Astrocyte (in vitro differentiated cells and primary cell): ENCODE measurements at regions not wholly inside any gene's neighbourhood (a gene's known extent, or its start where the extent isn't known, plus 50 kb on each side); places are given as distances from the start of the nearest gene placed in this dataset.

Source experiments
- DNase-seq: peaks from one replicate; pipeline ENCODE4 v3.0.0-alpha.2; 2010; ENCODE audit warnings: low read depth
- FAIRE-seq: peaks from 2 replicates; lab custom pipeline; 2011; peaks lifted over from hg19 to GRCh38; lab: Jason Lieb, UNC
- H2AFZ ChIP-seq: 2 replicates; pipeline ENCODE4 v1.6.0; 2012; ENCODE audit warnings: low read depth, low read length, inconsistent platforms
- H3K27ac ChIP-seq: 2 replicates; pipeline ENCODE4 v1.5.1; 2011; ENCODE audit warnings: low read depth, low read length, inconsistent platforms
- H3K27me3 ChIP-seq: 2 replicates; pipeline ENCODE4 v1.6.0; 2011; ENCODE audit warnings: low read length, inconsistent platforms; ENCODE audit not compliant: insufficient read depth
- H3K36me3 ChIP-seq: 2 replicates; pipeline ENCODE4 v1.5.1; 2011; ENCODE audit warnings: low read length, inconsistent platforms; ENCODE audit not compliant: insufficient read depth
- H3K4me1 ChIP-seq: 2 replicates; pipeline ENCODE4 v1.5.1; 2011; ENCODE audit warnings: low read length, inconsistent platforms; ENCODE audit not compliant: insufficient read depth
- H3K4me2 ChIP-seq: 2 replicates; pipeline ENCODE4 v1.6.0; 2012; ENCODE audit warnings: low read length, inconsistent platforms
- H3K4me3 ChIP-seq: 2 replicates; pipeline ENCODE4 v1.5.1; 2011; ENCODE audit warnings: low read depth, mild to moderate bottlenecking, low read length, inconsistent platforms; ENCODE audit not compliant: insufficient read depth
- H3K79me2 ChIP-seq: 2 replicates; pipeline ENCODE4 v1.6.0; 2012; ENCODE audit warnings: mild to moderate bottlenecking, low read length, inconsistent platforms; ENCODE audit not compliant: insufficient read depth
- H3K9ac ChIP-seq: 2 replicates; pipeline ENCODE4 v1.6.0; 2012; ENCODE audit warnings: mild to moderate bottlenecking, low read length, inconsistent platforms
- H3K9me3 ChIP-seq: 2 replicates; pipeline ENCODE4 v1.5.1; 2012; ENCODE audit warnings: low read depth, mild to moderate bottlenecking, low read length, inconsistent platforms; ENCODE audit not compliant: insufficient read depth
- H4K20me1 ChIP-seq: 2 replicates; pipeline ENCODE4 v1.6.0; 2012; ENCODE audit warnings: low read length, inconsistent platforms; ENCODE audit not compliant: insufficient read depth
- H3K27ac Mint-ChIP-seq: one replicate; pipeline ENCODE4 v1.8.0; 2021; ENCODE audit warnings: mild to moderate bottlenecking, mixed read lengths; ENCODE audit not compliant: unreplicated experiment
- H3K27me3 Mint-ChIP-seq: one replicate; pipeline ENCODE4 v1.8.0; 2021; ENCODE audit warnings: low read depth, mixed read lengths; ENCODE audit not compliant: unreplicated experiment
- H3K36me3 Mint-ChIP-seq: one replicate; pipeline ENCODE4 v1.8.0; 2021; ENCODE audit warnings: low read depth, mixed read lengths; ENCODE audit not compliant: unreplicated experiment
- H3K4me1 Mint-ChIP-seq: one replicate; pipeline ENCODE4 v1.8.0; 2021; ENCODE audit warnings: low read depth, mixed read lengths; ENCODE audit not compliant: unreplicated experiment
- H3K4me3 Mint-ChIP-seq: one replicate; pipeline ENCODE4 v1.8.0; 2021; ENCODE audit warnings: mild to moderate bottlenecking, moderate library complexity, mixed read lengths; ENCODE audit not compliant: unreplicated experiment
- H3K9me3 Mint-ChIP-seq: one replicate; pipeline ENCODE4 v1.8.0; 2021; ENCODE audit warnings: mild to moderate bottlenecking, mixed read lengths; ENCODE audit not compliant: unreplicated experiment
- CTCF ChIP-seq: IDR thresholded peaks from 2 replicates; pipeline ENCODE4 v1.5.1; 2011; ENCODE audit warnings: low read depth, mild to moderate bottlenecking, inconsistent platforms, low read length, moderate library complexity; ENCODE audit not compliant: insufficient read depth
- EZH2 ChIP-seq: IDR thresholded peaks from 2 replicates; pipeline ENCODE4 v1.6.1; 2012; ENCODE audit warnings: mild to moderate bottlenecking, low read length, inconsistent platforms; ENCODE audit not compliant: insufficient read depth

GRCh38 chr14:41062826-41063225, 543.9 kb upstream of the LRFN5 start:
- H2AFZ ChIP-seq, result no peak overlapping the region
- Mint-ChIP-seq H3K9me3 (no peaks in the 10 kb centered on the region), H3K27ac (no peak overlapping the region), H3K4me3 (no peak overlapping the region), H3K36me3 (no peaks in the 10 kb centered on the region), H3K4me1 (peaks cover 11% of the 10 kb centered on the region), H3K27me3 (no peaks in the 10 kb centered on the region)
- H3K4me1 ChIP-seq, result no peaks in the 10 kb centered on the region
- DNase-seq (peak; percentile 3), FAIRE-seq (no peak)
- H3K4me3 ChIP-seq, result no peak overlapping the region
- no peaks in the 10 kb centered on the region for H3K27me3 ChIP-seq
- TF ChIP-seq EZH2, result no peak
- no peak for TF ChIP-seq CTCF
- no peak overlapping the region for H3K4me2 ChIP-seq
- no peaks in the 10 kb centered on the region for H3K36me3 ChIP-seq
- no peak overlapping the region for H3K27ac ChIP-seq
- no peaks in the 10 kb centered on the region for H4K20me1 ChIP-seq
- H3K9me3 ChIP-seq, result no peaks in the 10 kb centered on the region
- no peaks in the 10 kb centered on the region for H3K79me2 ChIP-seq
- H3K9ac ChIP-seq, result no peak overlapping the region

DNA sequence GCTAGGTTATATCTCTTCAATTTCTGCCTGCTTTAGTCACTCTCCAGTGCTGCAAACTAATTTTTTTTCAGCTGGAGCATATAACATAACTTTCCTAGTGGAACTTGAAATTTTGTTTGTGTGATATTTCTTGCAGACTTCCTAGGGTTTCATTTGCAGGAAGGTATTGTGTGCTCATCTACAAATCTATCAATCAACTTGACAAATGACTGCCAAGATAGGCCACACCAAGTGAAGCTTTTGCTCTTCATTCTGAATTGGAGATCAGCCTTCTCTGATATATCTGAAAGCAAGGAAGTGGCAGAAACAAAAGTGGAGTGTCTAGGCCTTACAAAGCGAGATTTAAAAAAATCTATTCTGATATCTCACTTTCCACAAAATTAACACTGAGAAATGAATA, 551.1 kb upstream of the LRFN5 start:
- Histone ChIP-seq H3K9ac (no peak overlapping the region), H3K9me3 (no peaks in the 10 kb centered on the region), H3K4me3 (no peak overlapping the region), H3K4me2 (no peak overlapping the region), H3K27me3 (no peaks in the 10 kb centered on the region), H2AFZ (no peak overlapping the region), H3K79me2 (no peaks in the 10 kb centered on the region), H3K4me1 (no peaks in the 10 kb centered on the region), H3K27ac (no peak overlapping the region), H3K36me3 (no peaks in the 10 kb centered on the region), H4K20me1 (no peaks in the 10 kb centered on the region)
- H3K9me3 Mint-ChIP-seq, result no peaks in the 10 kb centered on the region
- no peak for DNase-seq
- H3K4me1 Mint-ChIP-seq, result no peaks in the 10 kb centered on the region
- no peak overlapping the region for H3K27ac Mint-ChIP-seq
- H3K4me3 Mint-ChIP-seq, result no peak overlapping the region
- no peaks in the 10 kb centered on the region for H3K27me3 Mint-ChIP-seq
- no peak for FAIRE-seq
- H3K36me3 Mint-ChIP-seq, result no peaks in the 10 kb centered on the region
- TF ChIP-seq EZH2 (no peak), CTCF (no peak)

DNA sequence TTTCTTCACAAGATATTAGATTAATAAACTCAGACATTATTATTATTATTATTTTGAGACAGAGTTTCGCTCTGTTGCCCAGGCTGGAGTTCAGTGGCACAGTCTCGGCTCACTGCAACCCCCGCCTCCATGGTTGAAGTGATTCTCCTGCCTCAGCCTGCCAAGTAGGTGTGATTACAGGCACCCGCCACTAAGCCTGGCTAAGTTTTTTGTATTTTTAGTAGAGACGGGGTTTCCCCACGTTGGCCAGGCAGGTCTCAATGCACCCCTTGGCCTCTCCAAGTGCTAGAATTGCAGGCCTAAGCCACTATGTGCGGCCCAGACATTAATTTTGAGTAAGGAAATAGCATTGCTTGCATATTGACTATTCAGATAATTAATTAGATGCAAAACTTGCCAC, 554.9 kb upstream of the LRFN5 start:
- Histone ChIP-seq H3K27me3 (no peaks in the 10 kb centered on the region), H3K4me2 (no peak overlapping the region), H3K27ac (no peak overlapping the region), H2AFZ (no peak overlapping the region), H3K9ac (no peak overlapping the region), H3K79me2 (no peaks in the 10 kb centered on the region), H3K4me1 (no peaks in the 10 kb centered on the region), H3K9me3 (no peaks in the 10 kb centered on the region), H3K36me3 (no peaks in the 10 kb centered on the region), H3K4me3 (no peak overlapping the region), H4K20me1 (no peaks in the 10 kb centered on the region)
- no peak for FAIRE-seq
- H3K27ac Mint-ChIP-seq, result no peak overlapping the region
- no peaks in the 10 kb centered on the region for H3K9me3 Mint-ChIP-seq
- no peak for DNase-seq
- no peaks in the 10 kb centered on the region for H3K36me3 Mint-ChIP-seq
- H3K4me1 Mint-ChIP-seq, result no peaks in the 10 kb centered on the region
- no peaks in the 10 kb centered on the region for H3K27me3 Mint-ChIP-seq
- H3K4me3 Mint-ChIP-seq, result no peak overlapping the region
- TF ChIP-seq EZH2 (no peak), CTCF (no peak)
